Sigmoid colon (tissue), 3 donors: ENCODE measurements at regions not wholly inside any gene's neighbourhood (a gene's known extent, or its start where the extent isn't known, plus 50 kb on each side); places are given as distances from the start of the nearest gene placed in this dataset.
"Not testable (repeated sequence)": the region's sequence is repeated elsewhere in the genome, so short reads cannot be mapped to it uniquely, and the experiment has no call there.

Experiments used
- CTCF ChIP-seq, 4 experiments: fragments of 450-650 bp in 3 of 4; fragments of 200-600 bp in 1 of 4; IDR thresholded peaks; one replicate each; pipeline ENCODE4 v1.5.1; 2016 to 2019; ENCODE audit warnings: antibody characterized with exemption in 4 of 4, mild to moderate bottlenecking in 3 of 4, moderate library complexity in 2 of 4
- POLR2A ChIP-seq, 2 donors: fragments of 450-650 bp; IDR thresholded peaks; one replicate each; pipeline ENCODE4 v1.6.1; 2016; ENCODE audit warnings: antibody characterized with exemption in 2 of 2, mild to moderate bottlenecking in 2 of 2, moderate library complexity in 2 of 2

GRCh38 chr7:153991471-153991870 lies 60.7 kb upstream of the DPP6 start:
- TF ChIP-seq POLR2A, CTCF (IDR thresholded peaks at IDR 0.05): not testable (repeated sequence)
